Esophagus squamous epithelium (tissue), 4 donors: ENCODE measurements at regions not wholly inside any gene's neighbourhood (a gene's known extent, or its start where the extent isn't known, plus 50 kb on each side); places are given as distances from the start of the nearest gene placed in this dataset.

Source experiments
- CTCF ChIP-seq, 6 experiments: fragments of 450-650 bp in 4 of 6; fragments of 200-600 bp in 2 of 6; sonication (generic) in 2 of 6; IDR thresholded peaks; one replicate each; pipeline ENCODE4 v1.5.1; 2016 to 2019; ENCODE audit warnings: antibody characterized with exemption in 6 of 6, mild to moderate bottlenecking in 4 of 6, moderate library complexity in 4 of 6
- POLR2A ChIP-seq, 4 donors: fragments of 450-650 bp; IDR thresholded peaks; one replicate each; pipeline ENCODE4 v1.6.1; 2017; ENCODE audit warnings: antibody characterized with exemption in 4 of 4, mild to moderate bottlenecking in 4 of 4, moderate library complexity in 3 of 4

GRCh38 chr18:45322343-45322742 is 292.9 kb upstream of the SLC14A2 start:
- no peak for TF ChIP-seq CTCF (IDR thresholded peaks at IDR 0.05)
- TF ChIP-seq POLR2A (IDR thresholded peaks at IDR 0.05): no peak
